ENCODE measurements at regions not wholly inside any gene's neighbourhood (a gene's known extent, or its start where the extent isn't known, plus 50 kb on each side); places are given as distances from the start of the nearest gene placed in this dataset.

DNA sequence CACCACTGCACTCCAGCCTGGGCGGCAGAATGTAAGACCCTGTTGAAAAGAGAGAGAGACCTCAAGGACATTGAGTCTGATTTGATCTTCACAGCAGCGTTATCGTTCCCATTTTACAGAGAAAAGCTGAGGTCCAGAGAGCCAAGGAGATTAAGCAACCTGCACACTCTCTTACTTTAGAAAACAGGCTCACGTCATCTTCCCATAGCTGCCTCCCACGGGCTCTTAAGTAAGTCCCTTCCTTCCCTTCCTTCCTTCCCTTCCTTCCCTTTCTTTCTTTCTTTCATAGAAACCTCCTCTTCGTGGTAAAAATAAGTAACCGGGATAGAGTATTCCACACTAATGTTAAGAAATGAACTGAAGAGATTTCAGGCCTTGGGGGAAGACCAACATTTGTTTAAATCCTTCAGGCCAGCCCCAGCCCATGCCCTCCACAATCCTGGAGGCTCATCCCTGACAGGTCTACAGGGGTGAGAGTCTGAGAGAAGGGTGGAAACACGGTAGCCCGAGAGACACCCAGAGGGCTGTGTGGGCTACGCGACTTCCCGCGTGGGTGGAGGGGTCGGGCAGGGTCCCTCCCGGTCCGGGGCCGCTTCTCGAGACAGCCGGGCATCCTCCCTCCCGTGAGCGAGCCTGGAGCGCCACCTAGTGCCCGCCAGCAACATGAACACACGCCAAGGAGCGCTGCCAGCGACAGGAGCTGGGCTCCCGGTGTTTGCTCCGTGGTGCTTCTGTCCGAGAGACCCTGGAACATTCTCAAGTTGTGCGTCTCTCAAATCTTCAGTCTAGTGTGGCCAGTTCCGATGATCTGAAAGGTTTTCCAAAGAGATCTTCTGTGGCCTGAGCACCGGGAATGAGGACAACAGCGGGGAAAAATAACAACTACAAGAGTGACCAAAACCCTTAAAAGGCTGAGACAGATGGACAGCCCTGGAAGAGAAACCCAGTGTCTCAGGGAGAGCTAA, 160.3 kb downstream of the INO80D start (continued):
- no peak for TF ChIP-seq TERF1 (CRISPR knock-in tag; IDR thresholded peaks at IDR 0.05)
- TF ChIP-seq PRDM15 (CRISPR knock-in tag; IDR thresholded peaks at IDR 0.05), result no peak
- TF ChIP-seq AKNA (CRISPR knock-in tag; IDR thresholded peaks at IDR 0.05; ENCODE audit: borderline replicate concordance), result no peak
- TF ChIP-seq TGIF2 (CRISPR knock-in tag; IDR thresholded peaks at IDR 0.05), result no peak
- 0 out of 4 replicates have a peak, but pooled peaks of 1 of the 2 experiments have one; percentile 19 for TF ChIP-seq KLF16 (CRISPR knock-in tag; IDR thresholded peaks at IDR 0.05)
- TF ChIP-seq, protein P1, sequence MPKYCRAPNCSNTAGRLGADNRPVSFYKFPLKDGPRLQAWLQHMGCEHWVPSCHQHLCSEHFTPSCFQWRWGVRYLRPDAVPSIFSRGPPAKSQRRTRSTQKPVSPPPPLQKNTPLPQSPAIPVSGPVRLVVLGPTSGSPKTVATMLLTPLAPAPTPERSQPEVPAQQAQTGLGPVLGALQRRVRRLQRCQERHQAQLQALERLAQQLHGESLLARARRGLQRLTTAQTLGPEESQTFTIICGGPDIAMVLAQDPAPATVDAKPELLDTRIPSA (CRISPR knock-in tag; IDR thresholded peaks at IDR 0.05; ENCODE audit: borderline replicate concordance), result no peak
- no peak for TF ChIP-seq U2AF1 (optimal IDR thresholded peaks at IDR 0.05; ENCODE audit: low read depth, low read length)
- TF ChIP-seq, protein P2, sequence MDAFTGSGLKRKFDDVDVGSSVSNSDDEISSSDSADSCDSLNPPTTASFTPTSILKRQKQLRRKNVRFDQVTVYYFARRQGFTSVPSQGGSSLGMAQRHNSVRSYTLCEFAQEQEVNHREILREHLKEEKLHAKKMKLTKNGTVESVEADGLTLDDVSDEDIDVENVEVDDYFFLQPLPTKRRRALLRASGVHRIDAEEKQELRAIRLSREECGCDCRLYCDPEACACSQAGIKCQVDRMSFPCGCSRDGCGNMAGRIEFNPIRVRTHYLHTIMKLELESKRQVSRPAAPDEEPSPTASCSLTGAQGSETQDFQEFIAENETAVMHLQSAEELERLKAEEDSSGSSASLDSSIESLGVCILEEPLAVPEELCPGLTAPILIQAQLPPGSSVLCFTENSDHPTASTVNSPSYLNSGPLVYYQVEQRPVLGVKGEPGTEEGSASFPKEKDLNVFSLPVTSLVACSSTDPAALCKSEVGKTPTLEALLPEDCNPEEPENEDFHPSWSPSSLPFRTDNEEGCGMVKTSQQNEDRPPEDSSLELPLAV (CRISPR knock-in tag; conservative IDR thresholded peaks at IDR 0.05; ENCODE audit: low read depth), result no peak
- TF ChIP-seq LCORL (IDR thresholded peaks at IDR 0.05), result no peak
- TF ChIP-seq LCORL (CRISPR knock-in tag; IDR thresholded peaks at IDR 0.05), result peak; percentile 59
- TF ChIP-seq, protein P3, sequence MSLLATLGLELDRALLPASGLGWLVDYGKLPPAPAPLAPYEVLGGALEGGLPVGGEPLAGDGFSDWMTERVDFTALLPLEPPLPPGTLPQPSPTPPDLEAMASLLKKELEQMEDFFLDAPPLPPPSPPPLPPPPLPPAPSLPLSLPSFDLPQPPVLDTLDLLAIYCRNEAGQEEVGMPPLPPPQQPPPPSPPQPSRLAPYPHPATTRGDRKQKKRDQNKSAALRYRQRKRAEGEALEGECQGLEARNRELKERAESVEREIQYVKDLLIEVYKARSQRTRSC (CRISPR knock-in tag; IDR thresholded peaks at IDR 0.05; ENCODE audit: low read depth), result no peak
- TF ChIP-seq ZNF547 (CRISPR knock-in tag; IDR thresholded peaks at IDR 0.05), result no peak
- TF ChIP-seq SNAI1 (CRISPR knock-in tag; IDR thresholded peaks at IDR 0.05; ENCODE audit: borderline replicate concordance), result no peak
- TF ChIP-seq SYNCRIP (IDR thresholded peaks at IDR 0.05; ENCODE audit: insufficient read depth, low read depth, low read length), result no peak
- no peak for TF ChIP-seq ZNF234 (CRISPR knock-in tag; conservative IDR thresholded peaks at IDR 0.05)

All from HepG2 (cell line).